H9 (cell line): ENCODE measurements at regions not wholly inside any gene's neighbourhood (a gene's known extent, or its start where the extent isn't known, plus 50 kb on each side); places are given as distances from the start of the nearest gene placed in this dataset.

Source experiments
- DNase-seq: peaks from one replicate; pipeline ENCODE4 v3.0.0-alpha.2; 2017
- H2AFZ ChIP-seq: one replicate; pipeline ENCODE4 v1.6.1; 2013; ENCODE audit warnings: mild to moderate bottlenecking, low read length, control low read depth, moderate library complexity
- H2AK5ac ChIP-seq: 2 replicates; pipeline ENCODE4 v1.6.1; 2013; ENCODE audit warnings: low read length, control low read depth, mixed read lengths; ENCODE audit not compliant: insufficient read length
- H2BK120ac ChIP-seq: one replicate; pipeline ENCODE4 v1.6.1; 2013; ENCODE audit warnings: low read depth, mild to moderate bottlenecking, low read length, control low read depth, inconsistent platforms; ENCODE audit not compliant: poor library complexity, severe bottlenecking
- H2BK12ac ChIP-seq: 2 replicates; pipeline ENCODE4 v1.6.1; 2013; ENCODE audit warnings: low read length, control low read depth, mixed read lengths, low read depth; ENCODE audit not compliant: insufficient read length
- H2BK15ac ChIP-seq: 2 replicates; pipeline ENCODE4 v1.6.1; 2013; ENCODE audit warnings: low read depth, low read length, control low read depth
- H2BK20ac ChIP-seq: one replicate; pipeline ENCODE4 v1.6.1; 2013; ENCODE audit warnings: low read depth, mild to moderate bottlenecking, low read length, control low read depth, inconsistent platforms; ENCODE audit not compliant: poor library complexity, severe bottlenecking
- H2BK5ac ChIP-seq: 2 replicates; pipeline ENCODE4 v1.6.1; 2013; ENCODE audit warnings: low read length, control low read depth, mixed read lengths; ENCODE audit not compliant: insufficient read length
- H3K14ac ChIP-seq: 2 replicates; pipeline ENCODE4 v1.6.1; 2013; ENCODE audit warnings: low read length, control low read depth; ENCODE audit not compliant: insufficient read depth
- H3K18ac ChIP-seq: 2 replicates; pipeline ENCODE4 v1.6.1; 2013; ENCODE audit warnings: low read depth, mild to moderate bottlenecking, mixed read lengths, low read length, control low read depth; ENCODE audit not compliant: insufficient read length
- H3K23ac ChIP-seq: 2 replicates; pipeline ENCODE4 v1.6.1; 2013; ENCODE audit warnings: low read length, control low read depth, mixed read lengths, low read depth; ENCODE audit not compliant: insufficient read length
- H3K23me2 ChIP-seq: 2 replicates; pipeline ENCODE4 v1.6.1; 2013; ENCODE audit warnings: low read depth, mild to moderate bottlenecking, mixed read lengths, low read length, control low read depth; ENCODE audit not compliant: insufficient read length, poor library complexity, severe bottlenecking
- H3K27ac ChIP-seq: 2 replicates; pipeline ENCODE4 v1.5.1; 2013; ENCODE audit warnings: low read length, control low read depth, mixed read lengths, low read depth; ENCODE audit not compliant: insufficient read length
- H3K27me3 ChIP-seq: 2 replicates; pipeline ENCODE4 v1.6.1; 2013; ENCODE audit warnings: low read length, control low read depth, inconsistent platforms; ENCODE audit not compliant: insufficient read depth
- H3K4ac ChIP-seq: 2 replicates; pipeline ENCODE4 v1.6.1; 2013; ENCODE audit warnings: low read depth, mild to moderate bottlenecking, control low read depth, inconsistent platforms, low read length, moderate library complexity
- H3K4me1 ChIP-seq: 2 replicates; pipeline ENCODE4 v1.6.1; 2013; ENCODE audit warnings: low read length, control low read depth, inconsistent platforms; ENCODE audit not compliant: insufficient read depth
- H3K4me2 ChIP-seq: 2 replicates; pipeline ENCODE4 v1.6.1; 2013; ENCODE audit warnings: low read length, control low read depth, mixed read lengths; ENCODE audit not compliant: insufficient read length, insufficient read depth
- H3K56ac ChIP-seq: 2 replicates; pipeline ENCODE4 v1.6.1; 2013; ENCODE audit warnings: low read depth, mild to moderate bottlenecking, mixed read lengths, low read length, control low read depth; ENCODE audit not compliant: insufficient read length
- H3K79me1 ChIP-seq: 2 replicates; pipeline ENCODE4 v1.6.1; 2013; ENCODE audit warnings: low read depth, mild to moderate bottlenecking, moderate library complexity, low read length, control low read depth, inconsistent platforms; ENCODE audit not compliant: insufficient read depth, poor library complexity, severe bottlenecking
- H3K79me2 ChIP-seq: 2 replicates; pipeline ENCODE4 v1.6.1; 2013; ENCODE audit warnings: low read length, control low read depth, inconsistent platforms; ENCODE audit not compliant: insufficient read depth
- H3K9ac ChIP-seq: 2 replicates; pipeline ENCODE4 v1.6.1; 2013; ENCODE audit warnings: low read length, control low read depth, mixed read lengths; ENCODE audit not compliant: insufficient read length; ENCODE audit errors: extremely low read depth
- H3K9me3 ChIP-seq: one replicate; pipeline ENCODE4 v1.6.1; 2013; ENCODE audit warnings: low read depth, low read length, inconsistent platforms; ENCODE audit not compliant: control insufficient read depth
- H3T11ph ChIP-seq: one replicate; pipeline ENCODE4 v1.6.1; 2013; ENCODE audit warnings: mild to moderate bottlenecking, low read length, control low read depth, inconsistent platforms
- H4K20me1 ChIP-seq: one replicate; pipeline ENCODE4 v1.6.1; 2013; ENCODE audit not compliant: control insufficient read depth, insufficient read length, insufficient read depth
- H4K5ac ChIP-seq: 2 replicates; pipeline ENCODE4 v1.6.1; 2013; ENCODE audit warnings: low read depth, mild to moderate bottlenecking, mixed read lengths, low read length, control low read depth; ENCODE audit not compliant: insufficient read length
- H4K8ac ChIP-seq: replicated peaks from 2 replicates; pipeline ENCODE4 v1.6.1; 2013; ENCODE audit warnings: low read length, control low read depth, mixed read lengths, low read depth; ENCODE audit not compliant: insufficient read length
- H4K91ac ChIP-seq: 2 replicates; pipeline ENCODE4 v1.6.1; 2013; ENCODE audit warnings: low read depth, mild to moderate bottlenecking, moderate library complexity, mixed read lengths, low read length, control low read depth; ENCODE audit not compliant: insufficient read length
- H3K27ac Mint-ChIP-seq, 3 experiments: 2 replicates in 2 of 3; 3 replicates in 1 of 3; pipeline ENCODE4 v1.8.0; 2020 to 2021; ENCODE audit warnings: mixed read lengths in 3 of 3, mild to moderate bottlenecking in 1 of 3, moderate library complexity in 1 of 3
- H3K27me3 Mint-ChIP-seq: 2 replicates; pipeline ENCODE4 v1.8.0; 2021; ENCODE audit warnings: low read depth, mild to moderate bottlenecking, moderate library complexity, mixed read lengths
- H3K36me3 Mint-ChIP-seq, 3 experiments: 2 replicates in 2 of 3; 3 replicates in 1 of 3; pipeline ENCODE4 v1.8.0; 2020 to 2021; ENCODE audit warnings: low read depth in 3 of 3, mixed read lengths in 3 of 3; ENCODE audit not compliant: insufficient read depth in 1 of 3
- H3K4me1 Mint-ChIP-seq, 2 experiments: 2 replicates each; pipeline ENCODE4 v1.8.0; 2020; ENCODE audit warnings: mixed read lengths in 2 of 2
- H3K4me3 Mint-ChIP-seq, 2 experiments: 2 replicates in 1 of 2; 3 replicates in 1 of 2; pipeline ENCODE4 v1.8.0; 2020 to 2021; ENCODE audit warnings: mild to moderate bottlenecking in 2 of 2, mixed read lengths in 2 of 2, moderate library complexity in 1 of 2
- H3K9me3 Mint-ChIP-seq, 2 experiments: 2 replicates in 1 of 2; 3 replicates in 1 of 2; pipeline ENCODE4 v1.8.0; 2020; ENCODE audit warnings: mild to moderate bottlenecking in 2 of 2, mixed read lengths in 2 of 2, moderate library complexity in 1 of 2
- CTCF ChIP-seq: fragments of 200-600 bp; sonication (generic); conservative IDR thresholded peaks from 3 replicates; pipeline ENCODE4 v1.8.0; 2021; ENCODE audit warnings: antibody characterized with exemption, mild to moderate bottlenecking
- WGBS: extraction: QIAGEN DNeasy Blood & Tissue Kit; methylation state at CpG from one replicate; pipeline ENCODE4 v1.1.7; 2013; ENCODE audit warnings: missing lambda C conversion rate, low lambda C conversion rate, mixed read lengths; ENCODE audit not compliant: insufficient read length; ENCODE audit errors: extremely low coverage; 5-methylcytosine and 5-hydroxymethylcytosine counted together

- no peak overlapping the region for H3K23ac ChIP-seq
- no peak for DNase-seq
- no peak overlapping the region for H3K56ac ChIP-seq
- H3K4me2 ChIP-seq = no peak overlapping the region
- no peak overlapping the region for H3K27ac ChIP-seq
- no peaks in the 10 kb centered on the region for H3K23me2 ChIP-seq
- no peak overlapping the region for H2AFZ ChIP-seq
- H3K79me1 ChIP-seq = no peaks in the 10 kb centered on the region
- no peak overlapping the region for H2BK20ac ChIP-seq
- H2BK120ac ChIP-seq = no peak overlapping the region
- peaks cover 14 to 20% of the 10 kb centered on the region in 2 experiments for H3K4me1 Mint-ChIP-seq
- peaks cover 14 to 16% of the 10 kb centered on the region in 2 experiments for H3K9me3 Mint-ChIP-seq
- H3K27me3 ChIP-seq = peaks cover 3% of the 10 kb centered on the region; the same call in 1 of the 2 replicates
- H3K4me1 ChIP-seq = no peaks in the 10 kb centered on the region
- no peaks in the 10 kb centered on the region for H3K79me2 ChIP-seq
- H4K91ac ChIP-seq = no peak overlapping the region
- H2AK5ac ChIP-seq = no peak overlapping the region
- no peak for TF ChIP-seq CTCF
- no CpG with 5 or more reads among the region's 4 CpGs for WGBS
- H3K14ac ChIP-seq = no peak overlapping the region
- H4K5ac ChIP-seq = no peak overlapping the region
- no peaks in the 10 kb centered on the region for H4K20me1 ChIP-seq
- H2BK15ac ChIP-seq = no peak overlapping the region
- peaks cover 0 to 5% (median 3%) of the 10 kb centered on the region in 3 experiments; a peak in 3 of 7 replicates for H3K36me3 Mint-ChIP-seq
- peaks cover 51% of the 10 kb centered on the region for H3K27me3 Mint-ChIP-seq
- no peak overlapping the region for H2BK12ac ChIP-seq
- H2BK5ac ChIP-seq = no peak overlapping the region
- no peak overlapping the region for H3K9ac ChIP-seq
- no peak overlapping the region for H3K18ac ChIP-seq
- no peaks in the 10 kb centered on the region for H3K9me3 ChIP-seq
- H3T11ph ChIP-seq = no peak overlapping the region
- H3K27ac Mint-ChIP-seq = no peak overlapping the region
- H4K8ac ChIP-seq = no peak overlapping the region
- H3K4me3 Mint-ChIP-seq = no peak overlapping the region
- H3K4ac ChIP-seq = no peak overlapping the region
Observed at GRCh38 chr17:73803964-73804435, 159.8 kb upstream of the SDK2 start.
